Activated CD4-positive, alpha-beta memory T cell treated with anti-CD3 and anti-CD28 coated beads for 36 hours (primary cell): ENCODE measurements at regions not wholly inside any gene's neighbourhood (a gene's known extent, or its start where the extent isn't known, plus 50 kb on each side); places are given as distances from the start of the nearest gene placed in this dataset.
"Not testable (repeated sequence)": the region's sequence is repeated elsewhere in the genome, so short reads cannot be mapped to it uniquely, and the experiment has no call there.

ENCODE experiments used
- CTCF ChIA-PET: fragments of 350-600 bp; sonication (Branson Sonifier 250); formaldehyde crosslinking; loops from one replicate; lab custom pipeline; 2021; ENCODE audit warnings: antibody characterized with exemption, inconsistent platforms; lab: Charles Lee
- POLR2A ChIA-PET: fragments of 350-600 bp; sonication (Branson Sonifier 250); formaldehyde crosslinking; loops from one replicate; lab custom pipeline; 2021; ENCODE audit warnings: antibody characterized with exemption; lab: Charles Lee
- DNase-seq: peaks from one replicate; pipeline ENCODE4 v3.0.0-alpha.2; 2020
- H3K27ac Mint-ChIP-seq: one replicate; pipeline ENCODE4 v1.8.0; 2021; ENCODE audit warnings: mixed read lengths
- H3K27me3 Mint-ChIP-seq: one replicate; pipeline ENCODE4 v1.8.0; 2021; ENCODE audit warnings: mixed read lengths
- H3K36me3 Mint-ChIP-seq: one replicate; pipeline ENCODE4 v1.8.0; 2021; ENCODE audit warnings: mixed read lengths
- H3K4me1 Mint-ChIP-seq: one replicate; pipeline ENCODE4 v1.8.0; 2021; ENCODE audit warnings: low read depth, mixed read lengths
- H3K4me3 Mint-ChIP-seq: one replicate; pipeline ENCODE4 v1.8.0; 2021; ENCODE audit warnings: mild to moderate bottlenecking, mixed read lengths
- H3K9me3 Mint-ChIP-seq: one replicate; pipeline ENCODE4 v1.8.0; 2021; ENCODE audit warnings: mixed read lengths
- intact Hi-C: fragments of 100-400 bp; cut with micrococcal nuclease; formaldehyde crosslinking; loops from one replicate; pipeline ENCODE4 v1.15.1; 2023

GRCh38 chr10:57661206-57661605 lies 606.5 kb downstream of the IPMK start:
- no peaks in the 10 kb centered on the region for H3K27me3 Mint-ChIP-seq
- H3K36me3 Mint-ChIP-seq, result no peaks in the 10 kb centered on the region
- intact Hi-C loops, result no loop called here
- H3K9me3 Mint-ChIP-seq, result no peaks in the 10 kb centered on the region
- ChIA-PET CTCF (no interaction called here), POLR2A (no interaction called here)
- DNase-seq, result no peak
- H3K27ac Mint-ChIP-seq, result no peak overlapping the region
- H3K4me1 Mint-ChIP-seq, result no peaks in the 10 kb centered on the region
- no peak overlapping the region for H3K4me3 Mint-ChIP-seq

- DNase-seq, result peak; percentile 34
- ChIA-PET POLR2A (interaction anchor here (0.6 kb wide), 1 partner anchor 1127 kb away, joined by 3 read pairs; no protein-coding TSS in a partner anchor), CTCF (interaction anchor here (0.7 to 1.3 kb wide), 2 partner anchors 18 to 496 kb away, joined by 3 to 7 read pairs; no protein-coding TSS in a partner anchor)
- H3K27me3 Mint-ChIP-seq, result no peaks in the 10 kb centered on the region
- no peaks in the 10 kb centered on the region for H3K36me3 Mint-ChIP-seq
- no peaks in the 10 kb centered on the region for H3K9me3 Mint-ChIP-seq
- H3K4me1 Mint-ChIP-seq, result no peaks in the 10 kb centered on the region
- no peak overlapping the region for H3K4me3 Mint-ChIP-seq
- intact Hi-C loops, result loop anchor here (10.0 kb wide), 1 partner anchor 408 kb away; no protein-coding TSS in a partner anchor
- H3K27ac Mint-ChIP-seq, result no peak overlapping the region
Observed at GRCh38 chr10:57657164-57657765, 610.4 kb downstream of the IPMK start.

GRCh38 chr10:57654856-57655255 lies 612.8 kb downstream of the IPMK start:
- Mint-ChIP-seq H3K27me3 (no peaks in the 10 kb centered on the region), H3K4me3 (no peak overlapping the region), H3K4me1 (no peaks in the 10 kb centered on the region), H3K9me3 (no peaks in the 10 kb centered on the region), H3K36me3 (no peaks in the 10 kb centered on the region), H3K27ac (no peak overlapping the region)
- ChIA-PET POLR2A (no interaction called here), CTCF (no interaction called here)
- DNase-seq, result no peak
- intact Hi-C loops, result loop anchor here (10.0 kb wide), 1 partner anchor 410 kb away; no protein-coding TSS in a partner anchor

GRCh38 chr10:57645108-57645507 lies 622.6 kb downstream of the IPMK start:
- H3K36me3 Mint-ChIP-seq, H3K27me3 Mint-ChIP-seq, POLR2A ChIA-PET, DNase-seq, H3K4me1 Mint-ChIP-seq, intact Hi-C loops, H3K4me3 Mint-ChIP-seq, H3K9me3 Mint-ChIP-seq, H3K27ac Mint-ChIP-seq, CTCF ChIA-PET: not testable (repeated sequence)

- CTCF ChIA-PET, result no interaction called here
- no peak for DNase-seq
- POLR2A ChIA-PET, result no interaction called here
- Mint-ChIP-seq H3K27ac (no peak overlapping the region), H3K4me1 (no peaks in the 10 kb centered on the region), H3K27me3 (no peaks in the 10 kb centered on the region), H3K4me3 (no peak overlapping the region), H3K9me3 (no peaks in the 10 kb centered on the region), H3K36me3 (no peaks in the 10 kb centered on the region)
- intact Hi-C loops, result no loop called here
Observed at GRCh38 chr10:57638411-57638810, 629.3 kb downstream of the IPMK start.

GRCh38 chr10:57628592-57629284 lies 639.0 kb downstream of the IPMK start:
- CTCF ChIA-PET, result no interaction called here
- intact Hi-C loops, result no loop called here

GRCh38 chr10:57627642-57628178 lies 640.0 kb downstream of the IPMK start:
- Mint-ChIP-seq H3K4me3 (no peak overlapping the region), H3K4me1 (no peaks in the 10 kb centered on the region), H3K36me3 (no peaks in the 10 kb centered on the region), H3K9me3 (peaks cover 2% of the 10 kb centered on the region), H3K27me3 (no peaks in the 10 kb centered on the region), H3K27ac (no peak overlapping the region)
- intact Hi-C loops, result no loop called here
- ChIA-PET POLR2A (no interaction called here), CTCF (no interaction called here)
- DNase-seq, result no peak

More at GRCh38 chr10:57628592-57629284, 639.0 kb downstream of the IPMK start:
- no peaks in the 10 kb centered on the region for H3K27me3 Mint-ChIP-seq
- no peak overlapping the region for H3K27ac Mint-ChIP-seq
- H3K36me3 Mint-ChIP-seq, result no peaks in the 10 kb centered on the region
- H3K4me1 Mint-ChIP-seq, result no peaks in the 10 kb centered on the region
- H3K4me3 Mint-ChIP-seq, result no peak overlapping the region
- peaks cover 4% of the 10 kb centered on the region for H3K9me3 Mint-ChIP-seq
- POLR2A ChIA-PET, result no interaction called here
- no peak for DNase-seq

- peaks cover 3% of the 10 kb centered on the region for H3K9me3 Mint-ChIP-seq
- H3K4me3 Mint-ChIP-seq, result no peak overlapping the region
- H3K27ac Mint-ChIP-seq, result no peak overlapping the region
- POLR2A ChIA-PET, result no interaction called here
- intact Hi-C loops, result no loop called here
- H3K36me3 Mint-ChIP-seq, result no peaks in the 10 kb centered on the region
- CTCF ChIA-PET, result no interaction called here
- no peak for DNase-seq
- H3K27me3 Mint-ChIP-seq, result no peaks in the 10 kb centered on the region
- no peaks in the 10 kb centered on the region for H3K4me1 Mint-ChIP-seq
Observed at GRCh38 chr10:57624856-57625592, 642.7 kb downstream of the IPMK start.

- DNase-seq, result no peak
- H3K27ac Mint-ChIP-seq, result no peak overlapping the region
- H3K27me3 Mint-ChIP-seq, result no peaks in the 10 kb centered on the region
- H3K4me1 Mint-ChIP-seq, result no peaks in the 10 kb centered on the region
- ChIA-PET CTCF (no interaction called here), POLR2A (no interaction called here)
- peaks cover 3% of the 10 kb centered on the region for H3K9me3 Mint-ChIP-seq
- intact Hi-C loops, result no loop called here
- no peak overlapping the region for H3K4me3 Mint-ChIP-seq
- H3K36me3 Mint-ChIP-seq, result no peaks in the 10 kb centered on the region
Observed at GRCh38 chr10:57624066-57624465, 643.6 kb downstream of the IPMK start.

GRCh38 chr10:57621466-57621865 lies 646.2 kb downstream of the IPMK start:
- ChIA-PET CTCF (no interaction called here), POLR2A (no interaction called here)
- H3K36me3 Mint-ChIP-seq, result no peaks in the 10 kb centered on the region
- DNase-seq, result no peak
- no peaks in the 10 kb centered on the region for H3K27me3 Mint-ChIP-seq
- H3K27ac Mint-ChIP-seq, result no peak overlapping the region
- no peak overlapping the region for H3K4me3 Mint-ChIP-seq
- no peaks in the 10 kb centered on the region for H3K4me1 Mint-ChIP-seq
- intact Hi-C loops, result no loop called here
- H3K9me3 Mint-ChIP-seq, result peaks cover 3% of the 10 kb centered on the region

- ChIA-PET CTCF (no interaction called here), POLR2A (no interaction called here)
- no peaks in the 10 kb centered on the region for H3K27me3 Mint-ChIP-seq
- no peak for DNase-seq
- H3K36me3 Mint-ChIP-seq, result no peaks in the 10 kb centered on the region
- H3K27ac Mint-ChIP-seq, result no peak overlapping the region
- peaks cover 6% of the 10 kb centered on the region for H3K9me3 Mint-ChIP-seq
- intact Hi-C loops, result no loop called here
- no peaks in the 10 kb centered on the region for H3K4me1 Mint-ChIP-seq
- no peak overlapping the region for H3K4me3 Mint-ChIP-seq
Observed at GRCh38 chr10:57605948-57606485, 661.7 kb downstream of the IPMK start.

GRCh38 chr10:57599440-57599839 lies 668.3 kb downstream of the IPMK start:
- POLR2A ChIA-PET, result no interaction called here
- DNase-seq, result no peak
- Mint-ChIP-seq H3K4me1 (no peaks in the 10 kb centered on the region), H3K9me3 (no peaks in the 10 kb centered on the region), H3K36me3 (no peaks in the 10 kb centered on the region), H3K4me3 (no peak overlapping the region), H3K27ac (no peak overlapping the region), H3K27me3 (no peaks in the 10 kb centered on the region)
- intact Hi-C loops, result no loop called here
- CTCF ChIA-PET, result no interaction called here
